Activated CD4-positive, CD25-positive, alpha-beta regulatory T cell treated with anti-CD3 and anti-CD28 coated beads, Interleukin-2, amount 50 U/mL, for 24 hours (primary cell): ENCODE measurements at regions not wholly inside any gene's neighbourhood (a gene's known extent, or its start where the extent isn't known, plus 50 kb on each side); places are given as distances from the start of the nearest gene placed in this dataset.
"Not testable (repeated sequence)": the region's sequence is repeated elsewhere in the genome, so short reads cannot be mapped to it uniquely, and the experiment has no call there.

Experiments used
- ATAC-seq, 2 donors: fragments of 150-1000 bp; cut with Tn5 transposase; one replicate each; pipeline ENCODE4 v1.10.0; 2021; ENCODE audit warnings: mild to moderate bottlenecking in 1 of 2, moderate library complexity in 1 of 2

- no peak for ATAC-seq
Observed at GRCh38 chr6:56838016-56838555, 116.8 kb upstream of the BEND6 start.

GRCh38 chr6:56837322-56837894 lies 117.5 kb upstream of the BEND6 start:
- ATAC-seq: no peak

DNA sequence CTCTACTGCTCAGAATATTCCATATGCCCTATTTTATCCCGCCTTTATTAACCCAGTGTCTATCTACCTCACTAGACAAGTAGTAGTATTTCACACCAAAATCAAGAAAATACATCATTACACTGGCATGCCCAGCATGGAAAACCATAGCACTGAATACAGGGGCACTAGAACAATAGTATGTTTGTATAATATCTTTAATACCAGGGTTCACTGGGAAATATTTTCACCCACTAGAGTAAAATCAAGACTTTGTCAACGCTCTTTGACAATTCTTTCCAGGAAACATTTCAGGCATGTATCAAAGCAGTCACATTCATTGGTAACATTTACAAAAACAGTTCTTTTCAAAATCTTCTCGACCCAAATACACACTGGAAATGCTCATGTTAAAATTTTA lies 119.3 kb upstream of the BEND6 start:
- ATAC-seq: no peak

GRCh38 chr6:56833873-56834272 lies 121.0 kb upstream of the BEND6 start:
- no peak for ATAC-seq

DNA sequence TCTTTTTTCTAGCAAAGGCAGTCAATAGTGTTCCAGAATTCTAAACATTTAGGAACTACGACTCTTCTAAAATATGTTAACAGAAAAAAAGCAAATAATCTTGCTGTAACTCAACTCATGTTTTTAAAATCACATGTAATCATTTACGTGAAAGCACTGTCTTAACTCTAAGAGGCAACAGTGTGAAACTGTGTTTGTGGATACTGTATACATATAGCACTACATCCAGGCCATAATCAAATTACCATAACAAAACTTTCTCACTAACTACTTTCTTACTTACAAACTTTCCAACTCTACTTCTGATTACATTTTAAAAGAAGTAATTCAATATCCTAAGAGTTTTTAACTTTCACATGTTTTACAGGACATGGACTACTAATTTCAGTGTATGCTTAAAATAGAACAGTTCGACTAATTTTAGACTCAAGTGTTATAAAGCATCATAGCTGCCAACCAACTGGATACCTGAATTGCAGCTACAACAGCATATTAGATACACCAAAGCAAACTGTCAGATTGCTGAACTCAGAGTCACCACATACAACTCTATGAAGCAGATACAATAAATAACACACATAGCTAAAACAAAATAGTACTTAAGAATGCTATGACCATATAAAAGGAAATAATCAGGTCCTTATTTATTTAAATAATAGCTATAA lies 121.6 kb upstream of the BEND6 start:
- ATAC-seq: no peak

- ATAC-seq: no peak
Observed at GRCh38 chr6:56832225-56832624, 122.7 kb upstream of the BEND6 start.

DNA sequence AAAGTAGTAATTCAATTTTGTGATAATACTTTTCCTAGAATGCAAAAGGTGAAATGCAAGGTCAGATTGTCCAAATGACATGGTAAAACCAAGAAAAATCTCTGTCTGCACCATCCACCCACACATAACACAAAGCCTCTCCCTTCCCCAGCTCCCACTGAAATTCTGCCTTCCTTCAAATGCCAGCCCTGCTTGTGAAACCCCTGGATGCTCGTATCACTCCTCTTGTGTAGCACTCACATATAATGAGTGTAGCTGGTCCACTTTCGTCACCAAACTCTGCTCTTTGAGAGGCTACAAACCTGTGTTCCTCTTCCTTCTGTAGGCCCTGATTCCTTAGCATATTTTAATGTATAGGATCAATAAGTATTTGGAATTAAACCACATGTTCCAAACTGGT lies 123.6 kb upstream of the BEND6 start:
- ATAC-seq: no peak

DNA sequence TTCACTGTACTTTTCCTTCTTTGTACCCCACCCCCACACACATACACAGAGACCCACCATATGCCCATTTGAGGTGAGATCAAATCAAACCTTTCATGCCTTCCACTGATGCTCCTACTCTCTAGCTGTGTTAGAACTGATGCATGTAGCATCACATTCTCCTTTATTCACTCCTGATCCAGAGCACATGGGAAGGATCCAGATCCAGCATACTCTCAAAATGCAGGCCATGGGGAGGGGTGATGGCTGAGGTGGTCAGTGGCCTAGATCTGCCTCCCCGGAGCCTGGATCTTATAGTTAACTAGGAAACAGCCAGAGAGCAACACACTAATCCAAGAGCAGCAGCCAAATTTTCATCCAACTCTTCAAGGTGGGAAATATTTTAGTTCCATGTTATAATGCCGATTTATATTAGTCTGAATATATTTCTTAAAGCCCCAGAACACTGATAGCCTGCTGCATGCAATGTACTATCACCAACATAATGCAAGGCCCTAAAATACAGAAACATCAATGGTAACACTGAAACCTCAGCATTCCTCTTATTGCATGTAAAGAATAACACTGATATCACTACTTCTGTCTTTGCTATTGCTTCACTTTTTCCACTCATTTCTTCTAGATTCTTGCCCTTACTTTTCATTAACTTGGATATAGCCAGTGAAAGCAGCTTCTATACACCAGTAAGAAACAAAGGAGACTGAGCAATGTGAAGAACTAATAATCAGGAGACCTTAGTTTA lies 126.8 kb upstream of the BEND6 start:
- ATAC-seq: no peak

- not testable (repeated sequence) for ATAC-seq
Observed at GRCh38 chr6:56824431-56824830, 130.5 kb upstream of the BEND6 start.

DNA sequence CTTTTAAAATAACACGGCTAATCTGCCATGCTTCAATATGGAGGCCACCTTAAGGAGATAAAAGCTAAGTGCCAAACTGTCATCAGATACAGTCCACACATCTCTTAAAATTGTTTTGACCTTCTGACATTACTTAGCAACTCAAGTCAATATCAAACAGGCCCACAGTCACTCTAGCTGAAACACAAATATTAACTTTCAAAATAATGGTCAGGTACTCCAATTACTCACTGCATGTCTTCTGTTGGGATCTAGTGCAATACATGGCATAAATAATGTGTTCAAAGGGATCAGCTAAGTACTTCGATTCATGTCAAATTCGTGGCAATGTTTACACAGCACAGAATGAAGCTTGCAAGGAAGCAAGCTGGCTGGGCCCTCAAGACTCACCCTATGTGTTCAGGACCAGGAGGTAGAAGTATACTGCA lies 133.9 kb upstream of the BEND6 start:
- ATAC-seq: no peak

DNA sequence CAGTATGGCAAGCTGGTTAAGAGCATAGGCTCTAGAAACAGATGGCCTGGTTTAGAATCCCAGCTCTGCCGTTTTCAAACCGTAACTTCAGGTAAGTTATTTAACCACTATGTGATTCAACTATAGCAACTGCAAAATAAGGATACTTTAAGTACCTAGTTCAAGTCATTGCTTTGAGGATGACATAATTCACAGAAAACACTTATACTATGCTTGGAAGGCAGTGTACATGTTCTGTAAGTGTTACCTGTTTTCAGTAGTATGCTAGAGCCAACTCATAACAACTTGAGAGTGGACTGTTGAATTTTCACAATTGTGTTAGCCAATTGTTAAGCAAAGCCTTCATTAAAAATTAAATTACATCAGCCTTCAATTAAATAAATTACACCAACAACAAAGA lies 134.8 kb upstream of the BEND6 start:
- no peak for ATAC-seq

- no peak for ATAC-seq
Observed at GRCh38 chr6:56819604-56820003, 135.3 kb upstream of the BEND6 start.

DNA sequence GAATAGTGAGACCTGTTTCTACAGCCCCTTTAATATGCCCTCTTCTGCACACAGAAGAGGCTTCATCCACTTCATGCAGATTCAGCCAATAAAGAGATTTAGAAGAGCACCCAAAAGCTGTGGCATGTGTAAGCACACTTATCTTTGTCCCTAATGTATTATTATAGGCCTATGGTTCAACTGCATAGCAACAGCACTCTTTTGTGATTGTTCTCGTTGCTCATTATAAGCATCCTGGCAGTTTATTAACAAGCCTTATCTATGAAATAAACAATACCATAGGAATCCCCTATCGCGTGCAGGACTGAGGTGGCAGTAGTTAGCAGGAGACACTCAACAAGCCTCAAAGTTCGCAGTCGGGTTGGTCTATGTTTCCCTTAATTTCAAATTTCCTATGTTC lies 138.5 kb upstream of the BEND6 start:
- no peak for ATAC-seq

DNA sequence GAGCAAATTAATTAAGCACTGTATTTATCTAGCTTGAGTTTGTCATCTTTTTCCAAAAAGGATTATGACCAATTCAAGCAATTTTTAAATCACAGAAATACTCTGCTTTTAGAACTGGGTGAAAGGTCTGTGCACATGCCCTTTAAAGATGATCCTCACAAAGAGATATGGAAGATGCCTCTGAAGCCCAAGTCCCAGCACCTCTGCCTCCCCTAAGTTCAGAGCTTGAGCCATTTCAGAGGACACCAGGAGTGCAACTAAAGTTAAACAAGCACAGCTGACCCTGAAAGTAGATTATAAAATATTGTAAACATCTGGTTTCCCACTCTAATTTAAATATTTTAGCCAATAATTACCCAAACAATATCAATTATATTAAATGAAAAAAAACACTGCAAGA lies 139.5 kb upstream of the BEND6 start:
- ATAC-seq: no peak

DNA sequence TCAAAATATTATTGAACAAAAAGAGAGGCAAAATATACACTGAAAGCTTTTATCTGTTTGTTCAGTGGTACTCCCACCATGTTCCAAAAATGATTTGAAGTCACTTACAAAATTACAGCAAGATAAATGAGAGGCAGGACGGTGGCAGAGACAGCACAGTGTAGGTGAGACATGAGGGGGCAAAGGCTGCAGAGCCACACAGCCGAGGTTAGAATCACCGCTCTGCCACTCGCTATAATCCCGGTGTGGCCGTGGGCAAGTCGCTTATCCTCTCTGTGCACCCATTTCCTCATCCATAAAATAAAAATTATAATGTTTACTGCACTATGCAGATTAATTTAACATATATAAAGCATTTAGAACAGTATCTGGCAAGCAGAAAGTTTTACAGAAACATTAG lies 140.1 kb upstream of the BEND6 start:
- ATAC-seq: no peak

DNA sequence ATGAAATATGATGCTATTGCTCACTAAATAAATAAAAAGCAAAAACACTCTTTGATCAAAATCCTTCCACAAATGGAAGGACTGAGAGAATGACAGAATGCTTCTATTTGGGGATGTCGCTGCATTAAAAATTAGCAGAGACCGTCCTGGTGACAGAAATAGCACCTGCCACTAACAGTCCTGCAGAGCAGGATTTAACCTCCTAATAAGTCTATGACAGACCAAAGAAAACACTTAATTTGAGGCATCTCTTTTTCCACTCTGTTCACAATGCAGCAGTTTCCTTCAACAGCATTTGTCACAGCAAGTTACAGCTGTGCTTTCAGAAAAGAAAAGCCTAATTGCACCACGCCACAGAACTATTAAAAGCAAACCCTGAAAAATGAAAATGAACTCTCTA lies 140.6 kb upstream of the BEND6 start:
- no peak for ATAC-seq

DNA sequence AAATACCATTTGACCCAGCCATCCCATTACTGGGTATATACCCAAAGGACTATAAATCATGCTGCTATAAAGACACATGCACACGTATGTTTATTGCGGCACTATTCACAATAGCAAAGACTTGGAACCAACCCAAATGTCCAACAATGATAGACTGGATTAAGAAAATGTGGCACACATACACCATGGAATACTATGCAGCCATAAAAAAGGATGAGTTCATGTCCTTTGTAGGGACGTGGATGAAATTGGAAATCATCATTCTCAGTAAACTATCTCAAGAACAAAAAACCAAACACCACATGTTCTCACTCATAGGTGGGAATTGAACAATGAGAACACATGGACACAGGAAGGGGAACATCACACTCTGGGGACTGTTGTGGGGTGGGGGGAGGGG lies 142.1 kb upstream of the BEND6 start:
- not testable (repeated sequence) for ATAC-seq

- no peak for ATAC-seq
Observed at GRCh38 chr6:56808871-56809359, 146.0 kb upstream of the BEND6 start.

DNA sequence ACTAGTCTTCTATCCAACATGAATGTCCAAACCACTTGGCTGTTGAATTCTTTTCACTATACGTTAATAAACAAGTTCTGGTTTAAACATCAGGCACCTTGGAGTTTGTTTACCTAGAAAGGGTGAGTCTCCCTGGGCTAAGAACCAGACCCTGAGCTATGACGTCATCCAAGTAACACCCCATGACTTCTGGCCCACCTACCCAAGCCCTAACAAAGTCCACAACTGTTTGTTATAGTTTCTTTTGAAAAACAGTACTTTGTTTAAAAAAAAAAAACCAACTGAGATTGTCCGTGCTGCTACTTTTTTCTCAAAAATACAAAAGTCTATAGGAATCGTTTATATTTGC lies 146.9 kb upstream of the BEND6 start:
- no peak for ATAC-seq

GRCh38 chr6:56807326-56807988 lies 147.4 kb upstream of the BEND6 start:
- no peak for ATAC-seq

DNA sequence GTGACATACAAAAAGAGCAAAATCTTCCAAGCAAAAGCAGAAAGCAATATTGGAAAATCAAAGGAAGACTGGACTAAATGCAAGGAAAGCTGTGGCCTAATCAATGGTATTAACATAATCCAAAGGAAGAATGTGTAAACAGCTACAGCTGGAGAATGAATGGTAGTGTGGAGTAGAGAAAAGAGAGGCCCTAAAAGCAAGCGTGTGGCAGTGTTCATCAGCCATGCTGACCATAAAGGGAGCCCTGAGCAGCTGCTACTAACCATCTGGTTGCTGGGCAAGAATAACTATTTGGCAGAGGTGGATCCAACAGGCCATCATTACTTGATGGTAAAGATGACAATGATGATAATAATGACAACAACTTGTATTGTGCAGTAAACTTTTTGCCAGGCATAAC lies 148.5 kb upstream of the BEND6 start:
- no peak for ATAC-seq

GRCh38 chr6:56804996-56805395 lies 149.9 kb upstream of the BEND6 start:
- ATAC-seq: no peak

DNA sequence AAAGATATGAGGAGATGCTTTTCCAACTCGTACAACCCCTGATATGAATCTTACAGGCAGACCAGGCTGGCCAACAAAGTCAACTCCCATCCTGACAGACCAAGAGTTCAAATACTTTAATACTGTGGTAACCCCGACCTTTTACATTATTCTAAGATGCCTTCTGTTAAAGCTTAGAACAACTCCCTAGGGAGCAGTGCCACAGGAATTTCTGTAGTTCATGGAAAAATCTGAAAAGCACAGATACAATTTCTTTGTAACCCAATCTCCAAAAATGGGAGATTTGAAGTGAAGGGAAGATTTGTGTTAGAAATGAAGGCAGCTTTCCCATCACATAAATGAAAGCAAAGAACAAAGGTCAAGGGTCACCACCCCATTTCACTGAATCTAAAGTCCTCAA lies 151.3 kb upstream of the BEND6 start:
- no peak for ATAC-seq
